HG02610 (cell line): ENCODE measurements at regions not wholly inside any gene's neighbourhood (a gene's known extent, or its start where the extent isn't known, plus 50 kb on each side); places are given as distances from the start of the nearest gene placed in this dataset.

Experiments used
- ATAC-seq: cut with Tn5 transposase; IDR thresholded peaks from one replicate; pipeline ENCODE4 v1.9.1; 2021; ENCODE audit warnings: mild to moderate bottlenecking, moderate library complexity; ENCODE audit not compliant: unreplicated experiment

DNA sequence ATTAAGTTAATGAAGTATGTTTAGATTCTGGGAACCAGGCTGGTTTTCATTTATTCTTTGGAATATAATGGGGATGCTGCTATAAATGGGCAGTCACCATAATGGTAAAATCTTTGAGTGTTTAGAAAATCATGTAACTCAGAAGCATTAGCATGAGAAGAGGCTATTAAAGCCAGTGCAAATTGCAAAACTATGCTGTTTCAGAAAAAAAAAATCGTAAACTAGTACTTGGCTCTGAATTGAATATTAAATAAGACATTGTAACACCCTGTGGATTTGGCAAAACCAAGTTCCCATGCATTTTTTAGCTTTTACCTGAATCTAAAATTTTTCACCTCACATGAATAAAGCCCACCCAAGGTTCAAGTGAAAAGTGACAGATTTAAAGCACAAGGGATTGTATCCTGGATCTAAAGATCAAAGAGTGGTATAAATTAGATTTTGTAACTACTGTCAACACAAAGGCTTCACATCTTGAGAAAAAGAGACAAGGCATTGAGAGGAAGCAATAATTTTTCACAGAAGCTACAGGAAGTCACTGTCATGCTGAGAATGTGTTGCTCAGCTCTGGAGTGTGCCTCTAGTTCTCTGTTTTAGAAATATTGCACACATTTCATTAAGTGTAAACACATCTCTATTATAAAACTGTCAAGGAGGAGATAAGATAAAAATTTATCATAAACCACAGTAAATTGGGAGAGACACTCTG lies 142.2 kb downstream of the ABCA8 start:
- no peak for ATAC-seq

GRCh38 chr17:68809148-68809547 lies 146.0 kb downstream of the ABCA8 start:
- no peak for ATAC-seq

DNA sequence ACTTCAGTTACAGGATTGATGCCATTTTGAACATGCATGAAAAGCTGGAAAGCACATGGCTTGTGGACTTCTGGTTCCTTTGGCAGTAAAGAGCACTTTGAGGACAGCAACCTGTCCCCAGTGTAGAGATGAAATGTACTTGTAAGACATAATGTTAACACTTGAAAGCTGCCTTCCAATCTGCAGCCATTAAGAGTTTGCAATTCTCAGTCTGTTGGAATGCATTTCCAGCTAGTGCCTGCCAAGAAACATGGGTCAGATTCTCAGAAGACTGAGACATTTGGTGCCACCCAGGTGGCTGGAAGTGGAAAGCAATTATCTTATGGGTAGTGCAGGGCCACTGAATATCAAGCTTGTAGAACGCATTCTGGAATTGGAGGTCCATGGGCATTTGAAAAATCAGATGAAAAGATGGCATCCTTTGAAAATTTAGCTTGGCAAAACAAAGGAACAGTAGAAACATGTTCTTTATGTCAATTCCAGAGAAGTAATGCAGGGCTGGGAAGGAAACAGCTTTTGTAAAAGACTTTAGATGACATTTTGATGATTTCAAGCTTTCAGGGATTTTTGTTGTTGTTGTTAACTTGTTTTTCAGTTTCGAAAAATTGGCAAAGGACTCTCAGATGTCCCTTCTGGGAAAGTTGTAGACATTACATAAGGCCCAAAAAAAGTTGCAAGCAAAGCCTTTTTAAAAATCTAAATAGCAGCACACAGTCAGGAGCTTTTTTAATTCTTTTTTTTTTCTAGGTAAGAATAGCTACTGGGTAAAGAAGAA lies 147.0 kb downstream of the ABCA8 start:
- ATAC-seq: no peak

- no peak for ATAC-seq
Measured at GRCh38 chr17:68805609-68806008, 149.6 kb downstream of the ABCA8 start.

- no peak for ATAC-seq
Measured at GRCh38 chr17:68804777-68805520, 150.2 kb downstream of the ABCA8 start.

DNA sequence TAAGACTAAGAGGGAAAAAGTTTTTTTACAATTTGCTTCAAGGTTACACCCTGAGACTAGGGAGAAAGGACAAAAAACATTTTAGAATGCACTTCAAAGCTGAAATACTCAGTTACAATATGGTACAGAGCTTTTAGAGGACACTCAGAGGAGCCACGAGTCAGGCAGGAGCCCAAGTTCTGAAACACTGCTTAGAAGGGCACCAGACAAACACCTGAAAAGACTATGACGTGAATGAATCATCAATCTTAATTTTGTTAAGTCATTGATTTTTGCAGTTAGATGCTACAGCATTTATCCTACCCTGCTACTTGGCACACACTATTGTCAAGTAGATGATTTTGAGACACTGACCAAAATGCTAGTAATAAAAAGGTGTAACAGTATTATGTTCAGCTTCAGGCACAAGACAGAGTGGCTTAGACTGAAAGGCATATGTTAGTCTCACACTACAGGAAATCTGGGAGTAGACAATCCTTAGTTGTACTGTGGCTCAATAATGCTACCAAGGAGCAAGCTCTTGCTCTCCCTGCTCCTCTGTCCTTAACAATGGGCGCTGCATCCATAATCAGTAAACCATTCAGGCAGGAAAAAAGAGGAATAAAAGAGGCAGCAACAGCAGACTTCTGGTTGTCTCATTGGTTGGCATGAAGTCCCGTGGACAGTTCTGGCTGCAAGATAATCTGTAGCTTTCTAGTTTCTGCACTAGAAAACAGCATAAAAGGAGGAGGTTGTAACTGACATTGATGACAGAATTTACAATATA lies 151.8 kb downstream of the ABCA8 start:
- no peak for ATAC-seq

DNA sequence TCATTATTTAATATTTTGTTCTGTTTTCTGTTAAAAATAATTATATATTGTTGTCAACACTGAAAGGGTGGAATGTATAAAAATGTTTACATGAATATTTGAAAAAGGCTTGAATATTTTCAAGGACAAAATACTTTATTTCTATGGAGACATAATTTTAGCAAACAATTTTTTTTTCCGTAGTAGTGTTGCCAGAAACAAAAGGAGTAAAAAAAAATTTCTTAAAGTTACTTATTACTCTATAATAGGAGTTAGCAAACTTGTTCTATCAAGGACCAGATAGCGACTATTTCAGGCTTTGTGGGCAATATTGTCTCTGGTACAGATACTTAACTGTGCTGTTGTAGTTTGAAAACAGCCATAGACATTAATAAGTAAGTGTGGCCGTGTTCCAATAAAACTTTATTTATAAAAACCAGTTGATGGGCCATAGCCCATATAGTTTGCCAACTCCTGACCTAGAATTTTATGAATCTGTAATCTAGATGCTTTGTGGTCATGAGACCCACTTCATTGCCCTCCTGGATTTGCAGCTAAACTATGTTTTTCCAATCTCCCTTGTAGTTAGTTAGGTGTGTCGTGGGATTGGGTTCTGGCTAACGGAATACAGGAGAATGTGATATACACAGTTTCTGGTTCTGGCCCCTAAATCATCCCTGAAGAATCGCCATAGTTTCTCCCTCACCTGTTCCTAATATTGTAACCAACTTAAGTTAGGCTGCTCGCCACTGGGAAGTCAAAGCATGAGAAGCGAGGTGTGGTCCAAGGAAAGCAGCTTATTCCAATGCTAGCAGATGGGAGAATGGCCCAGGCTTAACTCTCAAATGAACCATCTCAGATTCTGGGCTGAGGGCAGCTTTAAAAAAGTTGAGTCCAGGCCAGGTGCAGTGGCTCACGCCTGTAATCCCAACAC lies 153.6 kb downstream of the ABCA8 start:
- ATAC-seq: no peak

- no peak for ATAC-seq
Measured at GRCh38 chr17:68800751-68801150, 154.4 kb downstream of the ABCA8 start.

DNA sequence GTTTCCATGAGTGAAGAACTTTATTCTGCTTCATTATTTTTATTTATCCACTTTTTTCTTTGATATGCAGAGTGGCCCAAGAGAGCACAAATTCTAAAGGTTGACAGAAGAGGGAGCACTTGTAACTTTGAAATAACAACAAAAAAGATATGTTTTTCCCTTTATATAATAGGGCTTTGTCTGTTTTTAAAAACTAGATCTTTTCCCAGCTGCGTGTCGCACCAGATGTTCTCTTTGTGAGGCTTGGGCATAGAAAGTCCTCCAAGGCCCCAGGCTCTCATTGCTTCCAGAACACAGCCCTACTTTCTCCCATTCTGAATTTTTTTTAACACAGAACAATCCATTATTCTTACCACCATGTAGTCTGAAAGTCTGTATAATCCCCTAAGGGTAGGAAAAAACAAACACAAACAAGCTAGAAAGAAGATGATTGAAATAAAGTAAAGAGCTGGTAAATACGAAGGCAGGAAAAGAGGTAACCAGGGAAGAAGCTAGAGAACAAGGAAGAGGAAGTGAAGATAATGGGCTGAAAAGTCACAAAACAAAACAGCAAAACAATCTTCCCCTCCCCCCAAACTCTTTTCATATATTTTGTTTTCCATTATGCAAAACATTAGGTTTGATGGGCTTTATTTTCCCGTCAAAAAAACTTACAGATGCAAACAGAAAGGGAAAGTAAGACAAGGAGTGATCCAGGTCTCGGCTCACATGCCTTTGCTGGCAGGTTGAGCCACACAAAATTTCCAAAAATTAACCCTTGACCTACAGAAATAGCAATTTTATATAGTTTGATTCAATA lies 160.4 kb downstream of the ABCA8 start:
- ATAC-seq: no peak

DNA sequence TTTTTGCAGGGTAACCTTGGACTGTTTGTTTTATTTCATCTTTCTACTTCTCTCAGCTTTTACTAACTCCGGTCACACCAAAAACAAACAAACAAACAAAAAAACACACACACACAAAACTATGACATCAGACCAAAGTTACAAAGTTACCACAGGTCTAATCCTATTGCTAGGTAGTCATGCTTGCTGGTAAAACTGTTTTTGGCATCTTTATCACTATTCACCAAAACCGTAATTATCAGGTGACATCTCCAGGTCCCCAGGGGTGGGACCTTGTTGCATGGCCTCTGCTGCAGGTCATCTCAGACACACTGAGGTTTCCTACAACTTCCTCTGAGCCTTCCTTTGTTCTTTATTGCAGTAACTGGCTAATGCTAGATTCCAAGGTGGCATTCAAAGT lies 162.3 kb downstream of the ABCA8 start:
- no peak for ATAC-seq

GRCh38 chr17:68792042-68792685 lies 163.0 kb downstream of the ABCA8 start:
- no peak for ATAC-seq

- ATAC-seq: no peak
Measured at GRCh38 chr17:68790931-68791330, 164.3 kb downstream of the ABCA8 start.

DNA sequence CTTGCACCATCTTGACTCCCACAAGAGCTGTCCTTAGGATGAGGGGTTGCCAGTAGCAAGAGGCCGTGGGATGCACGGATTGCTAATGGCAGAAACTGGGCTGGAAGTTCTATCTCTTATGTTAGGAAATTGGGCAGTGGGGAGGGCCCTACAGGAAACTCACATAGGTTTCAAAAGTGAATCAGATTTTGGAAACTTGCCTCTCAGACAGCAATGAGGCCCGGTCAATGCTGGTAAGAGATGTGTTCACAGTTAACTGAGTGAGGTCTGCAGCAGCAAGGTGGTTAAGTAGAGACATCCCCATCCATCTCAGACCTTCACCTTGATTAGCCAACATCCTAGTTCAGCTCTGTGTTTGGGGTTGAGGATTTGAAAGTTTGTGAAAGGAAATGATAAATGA lies 164.7 kb downstream of the ABCA8 start:
- no peak for ATAC-seq

DNA sequence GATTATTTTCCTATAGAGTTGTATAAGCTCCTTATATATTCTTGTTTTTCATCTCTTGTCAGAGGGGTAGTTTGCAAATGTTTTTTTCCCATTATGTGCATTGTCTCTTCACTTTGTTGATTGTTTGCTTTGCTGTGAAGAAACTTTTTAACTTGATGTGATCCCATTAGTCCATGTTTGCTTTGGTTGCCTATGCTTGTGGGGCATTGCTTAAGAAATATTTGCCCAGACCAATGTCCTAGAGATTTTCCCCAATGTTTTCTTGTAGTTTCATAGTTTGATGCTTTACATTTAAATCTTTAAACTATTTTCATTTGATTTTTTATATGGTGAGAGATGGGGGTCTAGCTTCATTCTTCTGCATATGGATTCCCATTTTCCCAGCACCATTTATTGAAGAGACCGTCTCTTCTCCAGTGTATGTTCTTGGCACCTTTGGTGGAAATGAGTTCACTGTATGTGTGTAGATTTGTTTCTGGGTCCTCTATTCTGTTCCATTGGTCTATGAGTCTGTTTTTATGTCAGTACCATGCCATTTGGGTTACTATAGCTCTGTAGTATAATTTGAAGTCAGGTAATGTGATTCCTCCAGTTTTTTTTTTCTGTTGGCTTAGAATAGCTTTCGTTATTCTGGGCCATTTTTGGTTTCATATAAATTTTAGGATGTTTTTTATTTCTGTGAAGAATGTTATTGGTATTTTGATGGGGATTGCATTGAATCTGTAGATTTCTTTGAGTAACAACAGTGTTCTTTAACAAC lies 165.8 kb downstream of the ABCA8 start:
- ATAC-seq: no peak

DNA sequence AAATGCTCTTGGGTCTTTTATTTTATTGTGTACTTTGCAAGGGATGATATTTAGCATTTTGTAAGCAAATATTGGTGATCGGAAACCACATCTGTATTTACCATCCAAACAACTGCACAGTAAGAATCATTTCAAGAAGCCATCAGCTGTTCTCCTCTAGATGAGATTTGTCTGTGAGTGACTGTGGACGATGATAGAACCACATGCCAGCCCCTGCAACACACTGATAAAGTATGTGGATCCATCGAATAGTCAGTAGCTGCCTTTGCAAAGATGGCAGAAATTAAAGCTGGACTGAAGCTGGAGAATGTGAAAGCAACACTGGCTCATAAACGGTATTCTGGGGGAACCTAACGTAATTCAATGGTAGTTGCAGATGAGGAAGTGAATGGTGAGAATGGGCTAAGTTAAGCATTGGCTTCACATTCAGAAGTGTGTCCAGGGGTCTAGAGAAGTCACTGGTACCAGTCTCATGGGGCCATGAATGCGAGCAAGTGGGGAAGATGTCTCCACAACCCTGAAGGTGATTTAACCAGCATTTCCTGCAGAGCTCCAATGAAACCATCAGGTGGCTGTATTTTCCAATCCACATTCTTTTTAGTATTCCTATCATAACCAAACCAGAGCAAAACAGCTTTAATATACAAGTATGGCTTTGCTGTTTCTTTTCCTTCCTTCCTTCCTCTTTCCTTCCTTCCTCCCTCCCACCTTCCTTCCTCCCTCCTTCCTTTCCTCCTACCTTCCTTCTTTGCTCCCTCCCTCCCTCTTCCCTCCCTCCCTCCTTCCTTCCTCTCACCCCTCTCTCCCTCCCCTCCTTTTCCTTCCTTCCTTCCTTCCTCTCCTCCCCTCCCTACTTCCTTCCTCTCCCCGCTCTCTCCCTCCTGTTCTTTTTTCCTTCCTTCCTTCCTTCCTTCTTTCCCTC lies 169.4 kb downstream of the ABCA8 start:
- no peak for ATAC-seq

GRCh38 chr17:68784431-68784830 lies 170.8 kb downstream of the ABCA8 start:
- no peak for ATAC-seq

DNA sequence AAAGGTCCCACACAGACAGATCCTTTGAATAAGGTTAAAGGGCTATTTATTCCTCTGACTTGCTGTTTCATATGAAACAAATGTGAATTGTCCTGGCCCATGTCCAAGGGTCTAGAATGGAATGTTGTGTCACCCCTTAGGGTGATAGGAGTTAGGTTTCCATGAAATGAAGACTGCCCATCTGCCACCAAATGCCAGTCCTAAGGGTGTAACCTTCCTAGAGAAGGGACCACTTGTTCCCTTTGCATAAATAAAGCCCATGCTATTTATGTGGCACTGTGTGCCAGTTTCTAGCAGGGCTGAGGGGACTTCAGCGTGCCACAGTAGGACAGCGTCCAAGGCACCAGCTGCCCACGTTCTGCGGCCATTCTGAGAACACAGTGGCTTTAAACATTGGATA lies 171.3 kb downstream of the ABCA8 start:
- ATAC-seq: no peak
